Left ventricle myocardium inferior (tissue), 1 donor: ENCODE measurements at regions not wholly inside any gene's neighbourhood (a gene's known extent, or its start where the extent isn't known, plus 50 kb on each side); places are given as distances from the start of the nearest gene placed in this dataset. TPM values are rescaled to one million over a fixed set of nuclear protein-coding genes. Genes with fewer than 3 reads are reported as not detected.

Experiments used
- DNase-seq: peaks from one replicate; pipeline ENCODE4 v3.0.0-alpha.2; 2020
- H3K27ac ChIP-seq: fragments of 200-600 bp; replicated peaks from 2 replicates; pipeline ENCODE4 v1.8.0; 2021
- H3K27me3 ChIP-seq: fragments of 200-600 bp; 2 replicates; pipeline ENCODE4 v1.8.0; 2021; ENCODE audit warnings: low read depth
- H3K36me3 ChIP-seq: fragments of 200-600 bp; 2 replicates; pipeline ENCODE4 v1.8.0; 2021
- H3K4me1 ChIP-seq: fragments of 200-600 bp; 2 replicates; pipeline ENCODE4 v1.8.0; 2021
- H3K4me3 ChIP-seq: fragments of 200-600 bp; 2 replicates; pipeline ENCODE4 v1.8.0; 2021; ENCODE audit warnings: mild to moderate bottlenecking, moderate library complexity
- H3K9me3 ChIP-seq: fragments of 200-600 bp; replicated peaks from 2 replicates; pipeline ENCODE4 v1.8.0; 2021
- CTCF ChIP-seq: fragments of 200-600 bp; IDR thresholded peaks from 2 replicates; pipeline ENCODE4 v1.8.0; 2021; ENCODE audit warnings: antibody characterized with exemption, mild to moderate bottlenecking, borderline replicate concordance
- intact Hi-C: fragments of 100-400 bp; cut with micrococcal nuclease; formaldehyde crosslinking; loops from one replicate; pipeline ENCODE4 v1.11.0; 2022
- microRNA-seq: library from miRNA; unstranded; fragments of <30 nt; microRNA quantifications from one replicate; pipeline ENCODE4 v1.2.0, GENCODE V29; 2020
- donor health status: DM: no; HTN: yes; CAD: no; lungs with severe emphysema.

GRCh38 chr5:7331131-7331530, 64.8 kb upstream of the ADCY2 start:
- Histone ChIP-seq H3K4me1 (no peaks in the 10 kb centered on the region), H3K27me3 (no peaks in the 10 kb centered on the region), H3K27ac (no peak overlapping the region), H3K36me3 (no peaks in the 10 kb centered on the region), H3K4me3 (no peak overlapping the region), H3K9me3 (peaks cover 11% of the 10 kb centered on the region)
- intact Hi-C loops = no loop called here
- TF ChIP-seq CTCF = no peak
- DNase-seq = no peak

Small RNAs in the stretch of these regions (microRNA-seq; reads per million reads assigned to microRNA genes)
- gene MIR4278 = not detected
